Ascending aorta (tissue), 2 donors: ENCODE measurements at regions not wholly inside any gene's neighbourhood (a gene's known extent, or its start where the extent isn't known, plus 50 kb on each side); places are given as distances from the start of the nearest gene placed in this dataset.

Experiments
- DNase-seq, 2 donors: peaks; one replicate each; pipeline ENCODE4 v3.0.0-alpha.2; 2019; ENCODE audit warnings: low spot score in 2 of 2
- H3K27ac ChIP-seq, 2 donors: fragments of 200-600 bp; sonication (generic); one replicate each; pipeline ENCODE4 v1.5.1; 2016 to 2017; ENCODE audit warnings: mild to moderate bottlenecking in 1 of 2
- H3K27me3 ChIP-seq: fragments of 200-600 bp; sonication (generic); one replicate; pipeline ENCODE4 v1.5.1; 2017
- H3K36me3 ChIP-seq, 2 donors: fragments of 200-600 bp; sonication (generic); one replicate each; pipeline ENCODE4 v1.5.1; 2016
- H3K4me1 ChIP-seq, 2 donors: fragments of 200-600 bp; sonication (generic); one replicate each; pipeline ENCODE4 v1.5.1; 2016 to 2017; ENCODE audit warnings: mild to moderate bottlenecking in 1 of 2
- H3K4me3 ChIP-seq, 2 donors: fragments of 200-600 bp; sonication (generic); one replicate each; pipeline ENCODE4 v1.5.1; 2016 to 2017; ENCODE audit warnings: mild to moderate bottlenecking in 1 of 2
- H3K9me3 ChIP-seq, 2 donors: fragments of 200-600 bp; sonication (generic); one replicate each; pipeline ENCODE4 v1.5.1; 2016
- intact Hi-C: fragments of 100-400 bp; cut with DNase I; formaldehyde crosslinking; loops from one replicate; pipeline ENCODE4 v1.15.1; 2023
- TF ChIP-seq, protein P1 (sequence below), 3 experiments: fragments of 200-600 bp in 2 of 3; fragments of 450-650 bp in 1 of 3; sonication (generic) in 2 of 3; IDR thresholded peaks; one replicate each; pipeline ENCODE4 v1.5.1; 2016 to 2019; ENCODE audit warnings: antibody characterized with exemption in 3 of 3, mild to moderate bottlenecking in 1 of 3, moderate library complexity in 1 of 3

DNA sequence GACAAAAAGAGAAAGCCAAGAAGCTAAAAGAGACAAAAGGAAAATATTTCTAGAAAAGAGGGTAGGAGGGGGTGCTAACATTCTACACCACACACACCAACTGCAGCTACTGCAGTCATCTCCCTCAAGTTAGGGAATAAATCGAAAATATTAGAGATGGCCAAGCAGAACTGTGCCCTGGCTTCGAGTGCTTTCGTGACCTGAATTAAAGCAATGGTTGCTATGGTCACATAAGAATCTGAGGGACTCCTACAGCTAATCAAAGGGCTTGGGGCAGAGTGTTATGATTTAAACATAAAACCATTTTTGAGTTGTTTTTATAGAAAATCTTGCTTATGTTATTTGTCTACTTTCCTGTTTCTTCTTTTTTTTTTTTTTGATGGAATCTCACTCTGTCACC is 159.6 kb upstream of the HNRNPA3 start:
- H3K36me3 ChIP-seq, result no peaks in the 10 kb centered on the region
- no peak for DNase-seq
- intact Hi-C loops, result no loop called here
- no peaks in the 10 kb centered on the region for H3K27me3 ChIP-seq
- H3K4me3 ChIP-seq, result no peak overlapping the region
- no peak overlapping the region for H3K27ac ChIP-seq
- H3K4me1 ChIP-seq, result no peaks in the 10 kb centered on the region
- TF ChIP-seq, protein P1, sequence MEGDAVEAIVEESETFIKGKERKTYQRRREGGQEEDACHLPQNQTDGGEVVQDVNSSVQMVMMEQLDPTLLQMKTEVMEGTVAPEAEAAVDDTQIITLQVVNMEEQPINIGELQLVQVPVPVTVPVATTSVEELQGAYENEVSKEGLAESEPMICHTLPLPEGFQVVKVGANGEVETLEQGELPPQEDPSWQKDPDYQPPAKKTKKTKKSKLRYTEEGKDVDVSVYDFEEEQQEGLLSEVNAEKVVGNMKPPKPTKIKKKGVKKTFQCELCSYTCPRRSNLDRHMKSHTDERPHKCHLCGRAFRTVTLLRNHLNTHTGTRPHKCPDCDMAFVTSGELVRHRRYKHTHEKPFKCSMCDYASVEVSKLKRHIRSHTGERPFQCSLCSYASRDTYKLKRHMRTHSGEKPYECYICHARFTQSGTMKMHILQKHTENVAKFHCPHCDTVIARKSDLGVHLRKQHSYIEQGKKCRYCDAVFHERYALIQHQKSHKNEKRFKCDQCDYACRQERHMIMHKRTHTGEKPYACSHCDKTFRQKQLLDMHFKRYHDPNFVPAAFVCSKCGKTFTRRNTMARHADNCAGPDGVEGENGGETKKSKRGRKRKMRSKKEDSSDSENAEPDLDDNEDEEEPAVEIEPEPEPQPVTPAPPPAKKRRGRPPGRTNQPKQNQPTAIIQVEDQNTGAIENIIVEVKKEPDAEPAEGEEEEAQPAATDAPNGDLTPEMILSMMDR (IDR thresholded peaks at IDR 0.05), result no peak
- no peaks in the 10 kb centered on the region for H3K9me3 ChIP-seq

DNA sequence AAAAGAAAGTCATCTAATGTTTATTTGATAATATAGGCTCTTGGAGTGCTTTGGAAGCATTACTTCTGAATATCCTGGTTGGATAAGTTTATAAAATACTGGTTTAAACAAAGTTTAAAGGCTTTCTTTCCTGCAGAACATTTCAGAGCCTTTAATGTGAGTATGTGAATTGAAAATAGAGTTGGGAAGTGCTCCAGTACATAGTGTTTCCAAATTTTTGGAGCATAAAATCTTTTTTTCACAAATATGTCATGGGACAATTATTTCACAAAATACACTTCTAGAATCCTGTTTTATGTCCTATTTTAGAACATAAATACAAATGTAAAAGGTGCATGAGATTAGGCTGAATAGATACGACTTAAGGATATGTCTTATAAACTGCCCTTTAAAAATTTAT is 158.9 kb upstream of the HNRNPA3 start:
- intact Hi-C loops, result no loop called here
- H3K4me1 ChIP-seq, result no peaks in the 10 kb centered on the region
- no peaks in the 10 kb centered on the region for H3K9me3 ChIP-seq
- H3K27ac ChIP-seq, result no peak overlapping the region
- no peak for DNase-seq
- TF ChIP-seq, protein P1 (IDR thresholded peaks at IDR 0.05), result no peak
- H3K36me3 ChIP-seq, result no peaks in the 10 kb centered on the region
- no peaks in the 10 kb centered on the region for H3K27me3 ChIP-seq
- H3K4me3 ChIP-seq, result no peak overlapping the region

DNA sequence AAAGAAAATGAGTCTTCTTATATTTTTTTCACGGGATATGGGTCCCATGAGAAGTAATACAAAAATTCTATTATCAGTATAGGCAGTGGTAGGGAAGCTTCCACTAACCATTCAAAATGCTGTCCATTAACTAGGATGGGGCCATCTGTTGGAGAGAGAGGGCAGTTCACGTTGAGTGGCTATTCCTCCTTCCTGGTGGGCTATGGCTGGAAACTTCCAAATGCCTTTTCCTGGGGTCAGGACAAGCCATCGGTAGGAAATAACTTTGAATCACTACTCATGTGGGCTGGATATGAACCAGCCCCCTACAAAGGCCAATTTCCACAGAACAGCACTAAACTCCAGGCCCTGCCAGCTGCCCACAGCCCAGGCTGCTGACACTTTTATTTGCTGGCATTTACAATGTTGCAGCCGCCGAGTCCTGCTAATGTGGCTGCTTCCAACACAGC is 156.1 kb upstream of the HNRNPA3 start:
- no peaks in the 10 kb centered on the region for H3K4me1 ChIP-seq
- no peak overlapping the region for H3K4me3 ChIP-seq
- intact Hi-C loops, result no loop called here
- DNase-seq, result no peak
- H3K9me3 ChIP-seq, result no peaks in the 10 kb centered on the region
- H3K36me3 ChIP-seq, result no peaks in the 10 kb centered on the region
- TF ChIP-seq, protein P1 (IDR thresholded peaks at IDR 0.05), result no peak
- no peaks in the 10 kb centered on the region for H3K27me3 ChIP-seq
- H3K27ac ChIP-seq, result no peak overlapping the region

DNA sequence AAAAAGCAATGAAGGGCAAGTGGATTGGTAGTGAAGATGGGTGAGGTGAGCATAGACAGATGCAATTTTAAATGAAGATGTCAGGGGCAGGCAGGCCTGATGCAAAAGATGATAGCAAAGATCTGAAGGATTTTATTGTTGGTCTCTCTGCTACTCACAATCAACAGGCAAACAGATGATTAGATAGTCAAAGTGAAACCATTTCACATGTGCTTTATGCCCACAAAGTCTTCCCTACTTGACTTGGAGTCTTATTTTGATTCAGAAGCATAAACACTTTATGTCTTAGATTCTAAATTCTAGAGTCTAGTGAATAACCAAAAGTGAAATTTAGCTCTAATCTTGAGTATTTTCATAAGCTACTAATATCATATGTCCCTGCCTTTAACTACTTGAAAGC is 153.8 kb upstream of the HNRNPA3 start:
- intact Hi-C loops, result no loop called here
- DNase-seq, result no peak
- TF ChIP-seq, protein P1 (IDR thresholded peaks at IDR 0.05), result no peak
- Histone ChIP-seq H3K4me1 (no peaks in the 10 kb centered on the region), H3K36me3 (no peaks in the 10 kb centered on the region), H3K27ac (no peak overlapping the region), H3K27me3 (no peaks in the 10 kb centered on the region), H3K4me3 (no peak overlapping the region), H3K9me3 (no peaks in the 10 kb centered on the region)

DNA sequence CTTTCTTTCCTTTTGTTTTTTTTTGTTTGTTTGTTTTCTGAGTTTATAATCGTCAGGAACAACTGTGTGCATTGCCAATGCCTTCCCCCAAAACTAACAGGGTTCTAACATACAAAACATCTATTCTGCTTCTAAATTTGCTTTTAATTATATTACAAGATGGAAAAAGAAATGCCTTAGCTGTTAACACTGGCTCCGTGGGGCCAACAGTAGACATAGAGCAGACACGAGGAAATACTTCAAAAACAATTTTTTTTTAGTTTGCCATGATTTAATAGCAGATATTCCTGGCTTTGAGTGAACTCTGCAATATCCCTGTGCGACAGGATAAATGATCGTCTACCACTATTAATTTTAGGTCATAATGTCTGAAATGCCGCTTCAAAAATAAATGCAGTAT is 153.3 kb upstream of the HNRNPA3 start:
- Histone ChIP-seq H3K27me3 (no peaks in the 10 kb centered on the region), H3K36me3 (no peaks in the 10 kb centered on the region), H3K4me3 (no peak overlapping the region), H3K27ac (no peak overlapping the region), H3K9me3 (no peaks in the 10 kb centered on the region), H3K4me1 (no peaks in the 10 kb centered on the region)
- no peak for DNase-seq
- TF ChIP-seq, protein P1 (IDR thresholded peaks at IDR 0.05), result no peak
- intact Hi-C loops, result no loop called here

DNA sequence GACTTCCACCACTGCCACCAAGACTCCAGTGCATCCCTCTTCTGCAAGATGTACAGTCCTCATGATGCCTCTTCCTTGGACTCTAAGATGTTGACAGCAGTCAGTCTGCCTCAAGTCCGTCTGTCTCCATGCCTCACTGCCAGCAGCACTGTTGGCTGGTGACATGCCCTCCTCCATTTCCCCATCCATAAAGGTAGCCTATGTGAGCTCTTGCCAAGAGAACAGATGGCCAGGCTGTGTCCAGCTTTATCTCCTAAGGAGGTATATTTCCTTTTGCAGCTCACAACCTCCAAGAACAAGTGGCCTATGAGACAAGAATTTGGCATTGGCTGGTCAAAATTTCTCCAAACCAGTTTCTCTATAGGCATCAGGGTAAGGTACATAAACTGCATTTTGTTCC is 149.3 kb upstream of the HNRNPA3 start:
- Histone ChIP-seq H3K27ac (no peak overlapping the region), H3K4me1 (no peaks in the 10 kb centered on the region), H3K36me3 (no peaks in the 10 kb centered on the region), H3K4me3 (no peak overlapping the region), H3K27me3 (no peaks in the 10 kb centered on the region), H3K9me3 (no peaks in the 10 kb centered on the region)
- TF ChIP-seq, protein P1 (IDR thresholded peaks at IDR 0.05), result no peak
- intact Hi-C loops, result no loop called here
- no peak for DNase-seq
